ENCODE measurements at regions not wholly inside any gene's neighbourhood (a gene's known extent, or its start where the extent isn't known, plus 50 kb on each side); places are given as distances from the start of the nearest gene placed in this dataset.

DNA sequence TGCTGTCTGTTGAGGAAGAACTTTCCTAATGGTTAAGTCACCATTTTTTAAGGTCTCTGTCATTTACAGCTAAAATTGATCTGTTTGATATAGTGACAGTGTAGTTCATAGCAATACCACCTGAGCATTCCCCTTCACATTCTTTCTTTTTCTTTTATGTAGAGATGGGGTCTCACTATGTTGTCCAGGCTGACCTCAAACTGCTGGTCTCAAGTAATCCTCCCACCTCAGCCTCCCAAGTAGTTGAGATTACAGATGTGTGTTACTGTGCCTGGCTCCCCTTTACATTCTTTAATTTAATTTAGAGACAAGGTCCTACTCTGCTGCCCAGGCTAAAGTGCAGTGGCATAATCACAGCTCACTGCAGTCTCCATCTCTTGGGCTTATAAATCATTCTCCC lies 72.7 kb upstream of the ACVR1 start:
- TF ChIP-seq CTCF (IDR thresholded peaks at IDR 0.05; ENCODE audit: insufficient read depth, low read length, poor library complexity, severe bottlenecking), result no peak
- TF ChIP-seq EZH2phosphoT487 (conservative IDR thresholded peaks at IDR 0.05; ENCODE audit: low read length), result no peak

All from SU-DHL-6 (cell line).